Stimulated activated CD4-positive, alpha-beta T cell treated with anti-CD3 and anti-CD28 coated beads, TNF-alpha, amount 100 ng/mL, for 4 hours (primary cell): ENCODE measurements at regions not wholly inside any gene's neighbourhood (a gene's known extent, or its start where the extent isn't known, plus 50 kb on each side); places are given as distances from the start of the nearest gene placed in this dataset.

Experiments used
- DNase-seq, 3 experiments: peaks; one replicate each; pipeline ENCODE4 v3.0.0-alpha.2; 2020; ENCODE audit warnings: low read depth in 3 of 3

GRCh38 chr16:5851393-5851982, 753.9 kb upstream of the EEF2KMT start:
- DNase-seq = no peak

- DNase-seq = no peak
These were observed 753.2 kb upstream of the EEF2KMT start for GRCh38 chr16:5850632-5851392.

- no peak for DNase-seq
These were observed 747.5 kb upstream of the EEF2KMT start for GRCh38 chr16:5845046-5845445.

GRCh38 chr16:5841974-5842373, 744.4 kb upstream of the EEF2KMT start:
- DNase-seq = no peak

- DNase-seq = no peak
These were observed 741.1 kb upstream of the EEF2KMT start for GRCh38 chr16:5838725-5839124.

- DNase-seq = no peak
These were observed 740.5 kb upstream of the EEF2KMT start for GRCh38 chr16:5838071-5838470.

- no peak for DNase-seq
These were observed 739.5 kb upstream of the EEF2KMT start for GRCh38 chr16:5837007-5837670.

- no peak for DNase-seq
These were observed 738.3 kb upstream of the EEF2KMT start for GRCh38 chr16:5835876-5836275.

- no peak for DNase-seq
These were observed 728.7 kb upstream of the EEF2KMT start for GRCh38 chr16:5826332-5826731.

GRCh38 chr16:5820472-5820871, 722.9 kb upstream of the EEF2KMT start:
- no peak for DNase-seq

GRCh38 chr16:5815570-5816237, 718.1 kb upstream of the EEF2KMT start:
- DNase-seq = no peak

- no peak for DNase-seq
These were observed 703.8 kb upstream of the EEF2KMT start for GRCh38 chr16:5801396-5801795.

- DNase-seq = no peak
These were observed 696.0 kb upstream of the EEF2KMT start for GRCh38 chr16:5793556-5793955.

GRCh38 chr16:5791011-5791657, 693.5 kb upstream of the EEF2KMT start:
- DNase-seq = no peak

GRCh38 chr16:5790512-5790911, 692.9 kb upstream of the EEF2KMT start:
- DNase-seq = no peak

- no peak for DNase-seq
These were observed 691.4 kb upstream of the EEF2KMT start for GRCh38 chr16:5789033-5789432.

GRCh38 chr16:5781436-5781835, 683.8 kb upstream of the EEF2KMT start:
- DNase-seq = no peak

- no peak for DNase-seq
These were observed 679.3 kb upstream of the EEF2KMT start for GRCh38 chr16:5776876-5777275.

GRCh38 chr16:5775916-5776315, 678.3 kb upstream of the EEF2KMT start:
- DNase-seq = no peak

GRCh38 chr16:5770118-5770517, 672.5 kb upstream of the EEF2KMT start:
- DNase-seq = no peak

- no peak for DNase-seq
These were observed 671.9 kb upstream of the EEF2KMT start for GRCh38 chr16:5769513-5769912.

GRCh38 chr16:5768445-5768844, 670.9 kb upstream of the EEF2KMT start:
- DNase-seq = no peak
